Progenitor cell of endocrine pancreas (in vitro differentiated cells): ENCODE measurements at regions not wholly inside any gene's neighbourhood (a gene's known extent, or its start where the extent isn't known, plus 50 kb on each side); places are given as distances from the start of the nearest gene placed in this dataset.

Experiments used
- DNase-seq: peaks from one replicate; pipeline ENCODE4 v3.0.0; 2021; ENCODE audit warnings: low spot score; ENCODE audit not compliant: unreplicated experiment
- H3K27ac Mint-ChIP-seq: 2 replicates; pipeline ENCODE4 v1.8.0; 2021; ENCODE audit warnings: mild to moderate bottlenecking, moderate library complexity, mixed read lengths
- H3K27me3 Mint-ChIP-seq: 2 replicates; pipeline ENCODE4 v1.8.0; 2021; ENCODE audit warnings: mixed read lengths
- H3K36me3 Mint-ChIP-seq: 2 replicates; pipeline ENCODE4 v1.8.0; 2022; ENCODE audit warnings: mixed read lengths; ENCODE audit not compliant: insufficient read depth
- H3K4me1 Mint-ChIP-seq: 2 replicates; pipeline ENCODE4 v1.8.0; 2021; ENCODE audit warnings: low read depth, mixed read lengths
- H3K4me3 Mint-ChIP-seq: 2 replicates; pipeline ENCODE4 v1.8.0; 2021; ENCODE audit warnings: low read depth, mild to moderate bottlenecking, moderate library complexity, mixed read lengths
- H3K9me3 Mint-ChIP-seq: 2 replicates; pipeline ENCODE4 v1.8.0; 2021; ENCODE audit warnings: low read depth, mixed read lengths
- TF ChIP-seq, protein P1 (sequence below): fragments of 200-600 bp; sonication (generic); IDR thresholded peaks from one replicate; pipeline ENCODE4 v1.5.0; 2021; ENCODE audit warnings: antibody characterized with exemption, mild to moderate bottlenecking; ENCODE audit not compliant: unreplicated experiment

GRCh38 chr2:217066510-217067270 lies 206.8 kb upstream of the TNP1 start:
- peak overlapping the region; percentile 13 for H3K27ac Mint-ChIP-seq
- peaks cover 4% of the 10 kb centered on the region for H3K4me1 Mint-ChIP-seq
- peaks cover 2% of the 10 kb centered on the region for H3K36me3 Mint-ChIP-seq
- H3K9me3 Mint-ChIP-seq = peaks cover 6% of the 10 kb centered on the region
- TF ChIP-seq, protein P1, sequence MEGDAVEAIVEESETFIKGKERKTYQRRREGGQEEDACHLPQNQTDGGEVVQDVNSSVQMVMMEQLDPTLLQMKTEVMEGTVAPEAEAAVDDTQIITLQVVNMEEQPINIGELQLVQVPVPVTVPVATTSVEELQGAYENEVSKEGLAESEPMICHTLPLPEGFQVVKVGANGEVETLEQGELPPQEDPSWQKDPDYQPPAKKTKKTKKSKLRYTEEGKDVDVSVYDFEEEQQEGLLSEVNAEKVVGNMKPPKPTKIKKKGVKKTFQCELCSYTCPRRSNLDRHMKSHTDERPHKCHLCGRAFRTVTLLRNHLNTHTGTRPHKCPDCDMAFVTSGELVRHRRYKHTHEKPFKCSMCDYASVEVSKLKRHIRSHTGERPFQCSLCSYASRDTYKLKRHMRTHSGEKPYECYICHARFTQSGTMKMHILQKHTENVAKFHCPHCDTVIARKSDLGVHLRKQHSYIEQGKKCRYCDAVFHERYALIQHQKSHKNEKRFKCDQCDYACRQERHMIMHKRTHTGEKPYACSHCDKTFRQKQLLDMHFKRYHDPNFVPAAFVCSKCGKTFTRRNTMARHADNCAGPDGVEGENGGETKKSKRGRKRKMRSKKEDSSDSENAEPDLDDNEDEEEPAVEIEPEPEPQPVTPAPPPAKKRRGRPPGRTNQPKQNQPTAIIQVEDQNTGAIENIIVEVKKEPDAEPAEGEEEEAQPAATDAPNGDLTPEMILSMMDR = no peak
- no peak for DNase-seq
- peaks cover 10% of the 10 kb centered on the region for H3K27me3 Mint-ChIP-seq
- H3K4me3 Mint-ChIP-seq = no peak overlapping the region

DNA sequence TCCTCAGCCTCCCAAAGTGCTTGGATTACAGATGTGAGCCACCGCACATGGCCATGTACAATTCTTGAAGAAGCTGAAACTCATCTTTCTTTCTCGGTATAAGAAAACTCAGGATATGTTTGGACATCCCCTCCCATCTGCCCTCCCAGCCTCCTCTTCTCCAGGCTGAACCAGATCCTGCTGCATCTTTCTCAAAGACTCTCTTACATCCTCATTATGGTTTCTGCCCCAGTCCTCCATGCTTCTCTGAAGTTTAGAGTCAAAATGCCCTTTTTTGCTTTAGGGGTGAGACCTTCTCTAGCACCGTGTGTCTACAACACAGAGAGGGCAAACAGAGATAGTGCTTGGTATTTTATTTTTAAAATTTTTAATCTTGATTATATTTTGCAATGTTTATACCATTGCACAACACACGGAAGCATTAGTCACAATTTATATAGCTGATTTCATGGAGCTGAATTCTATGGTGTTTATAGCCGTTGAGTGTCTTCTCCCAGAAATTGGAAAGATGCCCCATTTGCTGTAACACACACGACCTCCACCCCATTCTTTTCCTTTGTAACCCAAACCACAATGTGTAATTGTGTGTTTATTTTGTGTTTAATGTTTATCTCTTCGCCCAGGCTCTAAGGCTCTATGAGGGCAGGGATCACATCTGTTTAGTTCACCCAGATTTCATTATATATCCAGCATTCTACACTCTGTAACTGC lies 206.0 kb upstream of the TNP1 start:
- TF ChIP-seq, protein P1 = no peak
- H3K9me3 Mint-ChIP-seq = peaks cover 6% of the 10 kb centered on the region
- peaks cover 10% of the 10 kb centered on the region for H3K27me3 Mint-ChIP-seq
- H3K4me1 Mint-ChIP-seq = peaks cover 4% of the 10 kb centered on the region
- no peak overlapping the region for H3K4me3 Mint-ChIP-seq
- no peak for DNase-seq
- H3K36me3 Mint-ChIP-seq = peaks cover 2% of the 10 kb centered on the region
- H3K27ac Mint-ChIP-seq = no peak overlapping the region

- H3K27ac Mint-ChIP-seq = no peak overlapping the region
Observed at GRCh38 chr2:217065012-217065290, 205.1 kb upstream of the TNP1 start.

DNA sequence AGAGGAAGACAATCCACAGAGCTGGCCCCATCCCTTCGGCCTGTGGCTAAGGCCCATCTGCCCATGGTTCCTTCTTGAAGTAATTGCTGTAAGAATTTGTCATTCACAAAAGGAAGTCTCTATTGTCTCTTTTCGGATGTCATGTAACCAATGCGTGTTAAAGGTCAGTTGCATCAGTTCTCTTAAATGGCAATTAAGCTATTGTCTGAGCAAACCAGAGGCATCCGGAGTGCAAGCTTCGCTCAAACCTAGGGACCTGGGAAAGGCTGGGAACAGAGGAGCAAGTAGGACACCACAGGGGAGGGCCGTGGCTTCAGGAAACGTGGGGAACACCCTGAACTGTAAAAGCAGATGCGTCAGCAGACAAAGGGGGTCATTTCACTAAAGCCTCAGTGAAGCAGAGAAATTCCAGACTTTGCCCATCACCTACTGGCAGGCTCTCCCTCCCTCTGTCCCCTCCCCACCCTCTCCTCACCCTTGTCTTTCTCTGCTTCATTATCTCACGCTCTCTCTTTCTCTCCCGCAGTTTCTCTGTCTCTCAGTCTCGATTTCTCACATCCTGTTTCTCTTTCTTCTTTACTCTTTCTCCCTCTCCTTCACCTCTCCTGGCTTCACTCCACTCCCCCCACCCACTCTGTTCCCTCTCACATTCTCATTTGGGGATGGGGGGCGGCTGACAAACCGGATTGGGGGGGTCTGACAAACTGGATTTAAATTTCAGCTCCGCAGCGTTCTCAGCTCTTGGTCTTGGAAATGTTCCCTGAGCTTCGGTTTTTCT lies 204.6 kb upstream of the TNP1 start:
- H3K36me3 Mint-ChIP-seq = peaks cover 2% of the 10 kb centered on the region
- no peak overlapping the region for H3K4me3 Mint-ChIP-seq
- no peak for DNase-seq
- TF ChIP-seq, protein P1 = no peak
- no peaks in the 10 kb centered on the region for H3K4me1 Mint-ChIP-seq
- H3K27me3 Mint-ChIP-seq = peaks cover 10% of the 10 kb centered on the region
- peaks cover 6% of the 10 kb centered on the region for H3K9me3 Mint-ChIP-seq
- no peak overlapping the region for H3K27ac Mint-ChIP-seq

More at GRCh38 chr2:217065012-217065290, 205.1 kb upstream of the TNP1 start:
- DNase-seq = no peak
- TF ChIP-seq, protein P1 = no peak
- Mint-ChIP-seq H3K4me1 (no peaks in the 10 kb centered on the region), H3K27me3 (peaks cover 10% of the 10 kb centered on the region), H3K36me3 (peaks cover 2% of the 10 kb centered on the region), H3K4me3 (no peak overlapping the region), H3K9me3 (peaks cover 6% of the 10 kb centered on the region)

- H3K4me3 Mint-ChIP-seq = no peak overlapping the region
Observed at GRCh38 chr2:217063238-217063755, 203.4 kb upstream of the TNP1 start.

More at GRCh38 chr2:217063238-217063755, 203.4 kb upstream of the TNP1 start:
- DNase-seq = no peak
- peaks cover 6% of the 10 kb centered on the region for H3K9me3 Mint-ChIP-seq
- no peak overlapping the region for H3K27ac Mint-ChIP-seq
- TF ChIP-seq, protein P1 = no peak
- peaks cover 2% of the 10 kb centered on the region for H3K36me3 Mint-ChIP-seq
- H3K27me3 Mint-ChIP-seq = peaks cover 10% of the 10 kb centered on the region
- H3K4me1 Mint-ChIP-seq = no peaks in the 10 kb centered on the region
